ENCODE measurements at regions not wholly inside any gene's neighbourhood (a gene's known extent, or its start where the extent isn't known, plus 50 kb on each side); places are given as distances from the start of the nearest gene placed in this dataset.

DNA sequence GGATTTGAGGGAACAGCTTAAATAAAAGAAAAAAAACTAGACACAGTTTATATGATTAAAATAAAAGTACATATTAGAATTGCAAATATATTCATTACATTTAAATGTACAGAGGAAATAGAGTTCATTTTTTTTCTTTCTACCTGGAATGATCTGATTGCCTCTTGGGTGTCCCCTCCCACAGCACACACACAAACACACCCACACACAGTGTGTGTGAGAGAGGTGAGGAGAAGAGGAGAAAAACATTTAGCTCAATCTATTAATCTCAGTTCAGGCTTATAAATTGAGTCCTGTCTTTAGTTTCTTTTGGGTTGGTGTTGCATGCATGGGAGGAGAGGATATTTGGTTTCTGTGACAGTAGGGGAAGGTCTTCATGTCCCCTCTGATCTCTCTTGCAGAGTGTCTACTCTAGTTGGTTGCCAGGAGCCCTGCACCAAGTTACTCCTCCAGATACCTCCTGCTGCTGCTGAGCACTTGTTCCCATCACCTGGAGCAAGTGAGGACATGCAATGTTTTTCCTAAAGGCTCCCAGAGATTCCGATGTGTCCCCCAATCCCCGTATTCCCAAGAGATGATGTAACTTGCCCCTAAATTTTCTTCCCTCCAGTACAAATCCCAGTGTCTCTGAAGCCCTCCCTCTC lies 50.8 kb upstream of the REG3A start:
- Histone ChIP-seq H3K36me3 (ENCODE audit: control insufficient read depth in 4 of 4, insufficient read depth in 4 of 4, low read length in 4 of 4) (no peaks in the 10 kb centered on the region), H3K4me3 (no peak overlapping the region), H3K27me3 (ENCODE audit: control insufficient read depth in 3 of 3, insufficient read depth in 3 of 3, low read length in 2 of 3) (no peaks in the 10 kb centered on the region), H3K27ac (ENCODE audit: low read depth in 1 of 2, low read length in 1 of 2) (no peak overlapping the region), H3K9ac (ENCODE audit: insufficient read depth in 1 of 2, low read length in 2 of 2) (no peak overlapping the region), H3K9me3 (ENCODE audit: control insufficient read depth in 4 of 4, insufficient read depth in 3 of 4, low read length in 3 of 4) (no peaks in the 10 kb centered on the region), H3K4me1 (ENCODE audit: control insufficient read depth in 5 of 5, insufficient read depth in 5 of 5, low read length in 5 of 5) (no peaks in the 10 kb centered on the region)
- ATAC-seq (ENCODE audit: insufficient read depth, low FRiP score): no peak
- no peak for DNase-seq
- WGBS, 2 donors: 86 to 89% methylated on average over 2 of the region's 2 CpGs
- no peak for TF ChIP-seq CTCF (IDR thresholded peaks at IDR 0.05; ENCODE audit: control extremely low read depth, extremely low read depth)
